Neural progenitor cell (in vitro differentiated cells): ENCODE measurements at regions not wholly inside any gene's neighbourhood (a gene's known extent, or its start where the extent isn't known, plus 50 kb on each side); places are given as distances from the start of the nearest gene placed in this dataset.

Source experiments
- EZH2 ChIP-seq: fragments of 200-600 bp; sonication (generic); IDR thresholded peaks from 2 replicates; pipeline ENCODE4 v1.6.1; 2017; ENCODE audit warnings: antibody characterized with exemption, mild to moderate bottlenecking, moderate library complexity
- EZH2phosphoT487 ChIP-seq: fragments of 200-600 bp; sonication (generic); IDR thresholded peaks from 2 replicates; pipeline ENCODE4 v1.6.1; 2017; ENCODE audit warnings: antibody characterized with exemption
- TF ChIP-seq, protein P1 (sequence below): fragments of 200-600 bp; sonication (generic); IDR thresholded peaks from 2 replicates; pipeline ENCODE4 v1.5.1; 2017; ENCODE audit warnings: antibody characterized with exemption, mild to moderate bottlenecking

GRCh38 chr1:4105300-4105880 is 205.3 kb upstream of the C1orf174 start:
- TF ChIP-seq, protein P1, sequence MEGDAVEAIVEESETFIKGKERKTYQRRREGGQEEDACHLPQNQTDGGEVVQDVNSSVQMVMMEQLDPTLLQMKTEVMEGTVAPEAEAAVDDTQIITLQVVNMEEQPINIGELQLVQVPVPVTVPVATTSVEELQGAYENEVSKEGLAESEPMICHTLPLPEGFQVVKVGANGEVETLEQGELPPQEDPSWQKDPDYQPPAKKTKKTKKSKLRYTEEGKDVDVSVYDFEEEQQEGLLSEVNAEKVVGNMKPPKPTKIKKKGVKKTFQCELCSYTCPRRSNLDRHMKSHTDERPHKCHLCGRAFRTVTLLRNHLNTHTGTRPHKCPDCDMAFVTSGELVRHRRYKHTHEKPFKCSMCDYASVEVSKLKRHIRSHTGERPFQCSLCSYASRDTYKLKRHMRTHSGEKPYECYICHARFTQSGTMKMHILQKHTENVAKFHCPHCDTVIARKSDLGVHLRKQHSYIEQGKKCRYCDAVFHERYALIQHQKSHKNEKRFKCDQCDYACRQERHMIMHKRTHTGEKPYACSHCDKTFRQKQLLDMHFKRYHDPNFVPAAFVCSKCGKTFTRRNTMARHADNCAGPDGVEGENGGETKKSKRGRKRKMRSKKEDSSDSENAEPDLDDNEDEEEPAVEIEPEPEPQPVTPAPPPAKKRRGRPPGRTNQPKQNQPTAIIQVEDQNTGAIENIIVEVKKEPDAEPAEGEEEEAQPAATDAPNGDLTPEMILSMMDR: no peak
- no peak for TF ChIP-seq EZH2
- TF ChIP-seq EZH2phosphoT487: no peak
